Nephron (organoid): ENCODE measurements at regions not wholly inside any gene's neighbourhood (a gene's known extent, or its start where the extent isn't known, plus 50 kb on each side); places are given as distances from the start of the nearest gene placed in this dataset.
"Not testable (repeated sequence)": the region's sequence is repeated elsewhere in the genome, so short reads cannot be mapped to it uniquely, and the experiment has no call there.

Experiments used
- H3K27ac Mint-ChIP-seq, 3 experiments: 2 replicates each; pipeline ENCODE4 v1.8.0; 2020; ENCODE audit warnings: mixed read lengths in 3 of 3, mild to moderate bottlenecking in 2 of 3, moderate library complexity in 1 of 3
- H3K27me3 Mint-ChIP-seq: 2 replicates; pipeline ENCODE4 v1.8.0; 2021; ENCODE audit warnings: low read depth, mild to moderate bottlenecking, moderate library complexity, mixed read lengths
- H3K36me3 Mint-ChIP-seq: 2 replicates; pipeline ENCODE4 v1.8.0; 2020; ENCODE audit warnings: low read depth, mixed read lengths
- H3K4me1 Mint-ChIP-seq: 2 replicates; pipeline ENCODE4 v1.8.0; 2020; ENCODE audit warnings: mixed read lengths
- H3K4me3 Mint-ChIP-seq, 3 experiments: 2 replicates each; pipeline ENCODE4 v1.8.0; 2020; ENCODE audit warnings: mild to moderate bottlenecking in 3 of 3, mixed read lengths in 3 of 3, moderate library complexity in 2 of 3
- H3K9me3 Mint-ChIP-seq: 2 replicates; pipeline ENCODE4 v1.8.0; 2020; ENCODE audit warnings: mixed read lengths
- CTCF ChIP-seq, 3 experiments: fragments of 200-600 bp; sonication (generic); IDR thresholded peaks; one replicate each; pipeline ENCODE4 v1.5.0; 2021; ENCODE audit warnings: antibody characterized with exemption in 3 of 3; ENCODE audit not compliant: unreplicated experiment in 3 of 3

GRCh38 chr11:25242928-25243327 lies 746.1 kb downstream of the LUZP2 start:
- peaks cover 4% of the 10 kb centered on the region for H3K9me3 Mint-ChIP-seq
- H3K36me3 Mint-ChIP-seq = no peaks in the 10 kb centered on the region
- H3K4me1 Mint-ChIP-seq = no peaks in the 10 kb centered on the region
- H3K27me3 Mint-ChIP-seq = no peaks in the 10 kb centered on the region
- no peak overlapping the region for H3K4me3 Mint-ChIP-seq
- no peak overlapping the region for H3K27ac Mint-ChIP-seq
- TF ChIP-seq CTCF (IDR thresholded peaks at IDR 0.05; ENCODE audit: unreplicated experiment in 3 of 3) = no peak

GRCh38 chr11:25244126-25244525 lies 747.3 kb downstream of the LUZP2 start:
- H3K27me3 Mint-ChIP-seq = no peaks in the 10 kb centered on the region
- no peak overlapping the region for H3K4me3 Mint-ChIP-seq
- H3K36me3 Mint-ChIP-seq = no peaks in the 10 kb centered on the region
- no peak for TF ChIP-seq CTCF (IDR thresholded peaks at IDR 0.05; ENCODE audit: unreplicated experiment in 3 of 3)
- H3K4me1 Mint-ChIP-seq = no peaks in the 10 kb centered on the region
- peaks cover 4% of the 10 kb centered on the region for H3K9me3 Mint-ChIP-seq
- H3K27ac Mint-ChIP-seq = no peak overlapping the region

- H3K4me3 Mint-ChIP-seq = no peak overlapping the region
- H3K27ac Mint-ChIP-seq = no peak overlapping the region
- H3K27me3 Mint-ChIP-seq = no peaks in the 10 kb centered on the region
- no peaks in the 10 kb centered on the region for H3K36me3 Mint-ChIP-seq
- peaks cover 4% of the 10 kb centered on the region for H3K9me3 Mint-ChIP-seq
- TF ChIP-seq CTCF (IDR thresholded peaks at IDR 0.05; ENCODE audit: unreplicated experiment in 3 of 3) = no peak
- no peaks in the 10 kb centered on the region for H3K4me1 Mint-ChIP-seq
These were observed 750.5 kb downstream of the LUZP2 start for GRCh38 chr11:25247336-25247735.

- no peaks in the 10 kb centered on the region for H3K36me3 Mint-ChIP-seq
- TF ChIP-seq CTCF (IDR thresholded peaks at IDR 0.05; ENCODE audit: unreplicated experiment in 3 of 3) = no peak
These were observed 756.0 kb downstream of the LUZP2 start for GRCh38 chr11:25252854-25253253.

GRCh38 chr11:25263861-25264260 lies 767.0 kb downstream of the LUZP2 start:
- not testable (repeated sequence) for H3K27me3 Mint-ChIP-seq, H3K4me3 Mint-ChIP-seq, H3K27ac Mint-ChIP-seq, H3K4me1 Mint-ChIP-seq, H3K9me3 Mint-ChIP-seq, H3K36me3 Mint-ChIP-seq

More at GRCh38 chr11:25252854-25253253, 756.0 kb downstream of the LUZP2 start:
- Mint-ChIP-seq H3K4me3 (no peak overlapping the region), H3K27me3 (no peaks in the 10 kb centered on the region), H3K4me1 (no peaks in the 10 kb centered on the region), H3K27ac (no peak overlapping the region), H3K9me3 (no peaks in the 10 kb centered on the region)

- no peaks in the 10 kb centered on the region for H3K36me3 Mint-ChIP-seq
- H3K27ac Mint-ChIP-seq = no peak overlapping the region
- no peak for TF ChIP-seq CTCF (IDR thresholded peaks at IDR 0.05; ENCODE audit: unreplicated experiment in 3 of 3)
- no peaks in the 10 kb centered on the region for H3K4me1 Mint-ChIP-seq
- H3K4me3 Mint-ChIP-seq = no peak overlapping the region
- H3K9me3 Mint-ChIP-seq = no peaks in the 10 kb centered on the region
- no peaks in the 10 kb centered on the region for H3K27me3 Mint-ChIP-seq
These were observed 774.4 kb downstream of the LUZP2 start for GRCh38 chr11:25271301-25271700.
